BJ (cell line): ENCODE measurements at regions not wholly inside any gene's neighbourhood (a gene's known extent, or its start where the extent isn't known, plus 50 kb on each side); places are given as distances from the start of the nearest gene placed in this dataset.
"Not testable (repeated sequence)": the region's sequence is repeated elsewhere in the genome, so short reads cannot be mapped to it uniquely, and the experiment has no call there.

ENCODE experiments used
- CTCF ChIA-PET: fragments of 350-600 bp; formaldehyde crosslinking; extraction: SDS; loops from one replicate; lab custom pipeline; 2021; ENCODE audit warnings: antibody characterized with exemption, inconsistent platforms; lab: Yijun Ruan, JAX
- POLR2A ChIA-PET: fragments of 300-600 bp; sonication (Branson Sonifier 250); formaldehyde crosslinking; extraction: SDS; loops from one replicate; lab custom pipeline; 2021; ENCODE audit warnings: antibody characterized with exemption; lab: Charles Lee
- DNase-seq: peaks from one replicate; pipeline ENCODE4 v3.0.0-alpha.2; 2011; ENCODE audit warnings: low read depth
- H3K27me3 ChIP-seq: 2 replicates; pipeline ENCODE4 v1.6.0; 2011; ENCODE audit warnings: low read length; ENCODE audit not compliant: control insufficient read depth, insufficient read depth
- H3K36me3 ChIP-seq: 2 replicates; pipeline ENCODE4 v1.5.1; 2011; ENCODE audit warnings: low read length; ENCODE audit not compliant: control insufficient read depth, insufficient read depth
- H3K4me3 ChIP-seq: 2 replicates; pipeline ENCODE4 v1.5.1; 2011; ENCODE audit warnings: low read depth, mild to moderate bottlenecking, control low read depth, low read length
- TF ChIP-seq, protein P1 (sequence below): IDR thresholded peaks from 2 replicates; pipeline ENCODE4 v1.5.1; 2011; ENCODE audit warnings: low read depth, mild to moderate bottlenecking, control low read depth, inconsistent platforms, low read length, moderate library complexity; ENCODE audit not compliant: insufficient read depth

DNA sequence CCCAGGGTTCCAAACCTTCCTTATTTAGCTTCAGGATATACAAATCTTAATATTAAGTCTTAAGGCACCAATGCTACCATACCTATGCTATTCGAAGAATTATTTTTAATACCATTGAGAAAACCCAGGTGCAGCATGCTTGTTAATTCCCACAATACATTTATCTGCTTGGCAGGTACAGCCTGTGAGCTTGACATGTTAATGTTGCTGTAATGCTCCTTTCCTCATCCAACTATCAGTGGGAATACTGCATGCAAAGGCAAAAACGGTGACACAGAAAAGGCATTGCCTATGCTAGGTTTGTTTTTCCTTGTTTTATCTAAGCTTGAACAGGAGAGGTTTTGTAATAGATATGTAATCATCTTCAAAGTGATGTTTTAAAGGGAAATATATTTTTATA, 135.7 kb upstream of the COX7C start:
- ChIA-PET CTCF (no interaction called here), POLR2A (no interaction called here)
- no peak overlapping the region for H3K4me3 ChIP-seq
- no peaks in the 10 kb centered on the region for H3K36me3 ChIP-seq
- no peak for DNase-seq
- no peaks in the 10 kb centered on the region for H3K27me3 ChIP-seq
- TF ChIP-seq, protein P1, sequence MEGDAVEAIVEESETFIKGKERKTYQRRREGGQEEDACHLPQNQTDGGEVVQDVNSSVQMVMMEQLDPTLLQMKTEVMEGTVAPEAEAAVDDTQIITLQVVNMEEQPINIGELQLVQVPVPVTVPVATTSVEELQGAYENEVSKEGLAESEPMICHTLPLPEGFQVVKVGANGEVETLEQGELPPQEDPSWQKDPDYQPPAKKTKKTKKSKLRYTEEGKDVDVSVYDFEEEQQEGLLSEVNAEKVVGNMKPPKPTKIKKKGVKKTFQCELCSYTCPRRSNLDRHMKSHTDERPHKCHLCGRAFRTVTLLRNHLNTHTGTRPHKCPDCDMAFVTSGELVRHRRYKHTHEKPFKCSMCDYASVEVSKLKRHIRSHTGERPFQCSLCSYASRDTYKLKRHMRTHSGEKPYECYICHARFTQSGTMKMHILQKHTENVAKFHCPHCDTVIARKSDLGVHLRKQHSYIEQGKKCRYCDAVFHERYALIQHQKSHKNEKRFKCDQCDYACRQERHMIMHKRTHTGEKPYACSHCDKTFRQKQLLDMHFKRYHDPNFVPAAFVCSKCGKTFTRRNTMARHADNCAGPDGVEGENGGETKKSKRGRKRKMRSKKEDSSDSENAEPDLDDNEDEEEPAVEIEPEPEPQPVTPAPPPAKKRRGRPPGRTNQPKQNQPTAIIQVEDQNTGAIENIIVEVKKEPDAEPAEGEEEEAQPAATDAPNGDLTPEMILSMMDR, result no peak

DNA sequence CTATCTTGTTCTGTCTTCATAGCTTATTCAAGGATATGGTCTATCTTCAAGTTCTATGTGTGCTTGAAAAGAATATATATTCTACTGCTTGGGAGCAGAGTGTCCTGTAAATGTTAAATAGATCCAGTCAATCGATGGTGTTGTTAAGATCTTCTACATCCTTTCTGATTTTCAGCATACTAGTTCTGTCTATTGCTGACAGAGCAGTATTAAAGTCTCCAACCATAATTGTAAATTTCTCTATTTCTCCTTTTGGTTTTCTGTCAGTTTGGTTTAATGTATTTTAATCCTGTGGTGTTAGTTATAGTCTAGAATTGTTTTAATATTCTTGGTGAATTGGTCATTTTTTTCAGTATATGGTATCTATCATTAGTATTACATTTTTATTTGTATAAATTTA, 124.0 kb upstream of the COX7C start:
- no peak for DNase-seq
- H3K4me3 ChIP-seq, result no peak overlapping the region
- H3K27me3 ChIP-seq, result no peaks in the 10 kb centered on the region
- ChIA-PET CTCF (no interaction called here), POLR2A (no interaction called here)
- no peaks in the 10 kb centered on the region for H3K36me3 ChIP-seq
- TF ChIP-seq, protein P1, result no peak

DNA sequence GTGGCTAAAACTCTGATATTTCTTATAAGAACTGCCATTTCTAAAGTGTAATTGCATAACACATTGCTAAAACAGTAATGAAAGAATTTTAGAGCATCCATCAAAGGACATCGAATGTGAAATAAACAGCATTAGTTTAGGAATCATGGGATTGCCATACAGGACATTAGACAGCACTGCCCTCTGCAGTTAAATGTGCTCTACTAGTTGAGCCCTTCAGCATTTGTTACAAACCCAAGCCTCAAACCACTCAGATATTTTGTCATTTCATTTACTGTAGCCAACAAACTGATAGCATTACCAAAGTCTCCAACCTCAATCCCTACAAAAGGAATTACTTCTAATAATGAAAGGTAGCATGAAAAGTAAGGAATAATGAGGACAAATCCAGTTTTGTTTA, 116.8 kb upstream of the COX7C start:
- DNase-seq, result no peak
- no peaks in the 10 kb centered on the region for H3K27me3 ChIP-seq
- CTCF ChIA-PET, result no interaction called here
- TF ChIP-seq, protein P1, result no peak
- H3K4me3 ChIP-seq, result no peak overlapping the region
- H3K36me3 ChIP-seq, result no peaks in the 10 kb centered on the region
- POLR2A ChIA-PET, result no interaction called here

DNA sequence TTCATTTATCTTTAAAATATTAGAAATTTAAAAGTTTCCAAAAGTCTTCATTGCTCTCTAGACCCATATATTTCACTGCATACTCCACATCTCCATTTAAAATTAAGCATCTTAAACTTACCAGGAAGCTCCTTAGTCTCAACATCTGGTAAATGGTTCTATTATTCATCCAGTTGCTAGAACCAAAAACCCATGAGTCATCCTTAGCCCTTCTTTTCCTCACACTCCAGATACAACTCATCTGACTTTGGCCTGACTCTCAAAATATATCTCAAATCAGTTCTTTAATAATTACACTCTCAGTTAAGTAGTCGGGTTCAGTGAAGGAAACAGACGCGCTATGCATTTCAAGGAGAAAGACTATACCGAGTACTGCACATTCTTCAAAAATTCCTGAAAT, 110.2 kb upstream of the COX7C start:
- Histone ChIP-seq H3K36me3 (no peaks in the 10 kb centered on the region), H3K4me3 (no peak overlapping the region), H3K27me3 (no peaks in the 10 kb centered on the region)
- ChIA-PET CTCF (interaction anchor here (0.8 kb wide), 1 partner anchor 12 kb away, joined by 3 read pairs; no protein-coding TSS in a partner anchor), POLR2A (no interaction called here)
- TF ChIP-seq, protein P1, result no peak
- no peak for DNase-seq

DNA sequence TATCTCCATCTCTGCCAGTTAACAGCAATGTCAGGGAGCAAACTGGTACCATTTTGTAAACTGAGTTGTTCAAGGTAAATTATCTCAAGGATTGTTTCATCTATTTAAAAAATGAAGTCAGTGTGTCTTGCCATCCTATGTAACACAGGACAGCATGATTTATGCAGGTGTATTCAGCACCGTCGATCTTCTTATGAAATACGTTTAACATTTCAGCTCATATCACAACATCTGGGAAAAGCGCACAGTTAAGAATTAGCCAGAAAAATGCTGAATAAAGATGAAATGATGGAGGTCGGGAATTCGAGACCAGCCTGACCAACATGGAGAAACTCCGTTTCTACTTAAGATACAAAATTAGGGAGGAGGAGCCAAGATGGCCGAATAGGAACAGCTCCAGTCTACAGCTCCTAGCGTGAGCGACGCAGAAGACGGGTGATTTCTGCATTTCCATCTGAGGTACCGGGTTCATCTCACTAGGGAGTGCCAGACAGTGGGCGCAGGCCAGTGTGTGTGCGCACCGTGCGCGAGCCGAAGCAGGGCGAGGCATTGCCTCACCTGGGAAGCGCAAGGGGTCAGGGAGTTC, 107.3 kb upstream of the COX7C start:
- H3K4me3 ChIP-seq, POLR2A ChIA-PET, CTCF ChIA-PET, DNase-seq, H3K27me3 ChIP-seq, H3K36me3 ChIP-seq: not testable (repeated sequence)

DNA sequence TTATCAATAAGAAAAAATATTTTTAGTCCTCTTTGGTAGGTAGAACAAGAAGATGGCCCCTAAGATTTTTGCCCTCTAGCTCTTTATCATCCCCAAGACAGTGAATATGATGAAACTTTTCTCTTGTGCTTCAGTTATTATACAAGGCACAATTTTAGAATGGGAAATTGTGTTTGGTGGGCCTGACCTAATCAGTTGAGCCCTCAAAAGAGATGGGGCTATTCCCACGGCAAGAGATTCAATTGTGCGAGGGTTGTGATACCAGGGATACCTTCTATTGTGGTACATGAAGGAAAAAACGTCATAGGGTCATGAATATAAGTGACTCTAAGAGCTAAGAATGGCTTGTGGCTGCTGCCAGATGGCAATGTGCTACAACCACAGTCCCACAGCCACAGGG, 94.0 kb upstream of the COX7C start:
- no peak for DNase-seq
- H3K36me3 ChIP-seq, result no peaks in the 10 kb centered on the region
- H3K27me3 ChIP-seq, result no peaks in the 10 kb centered on the region
- TF ChIP-seq, protein P1, result no peak
- H3K4me3 ChIP-seq, result no peak overlapping the region
- CTCF ChIA-PET, result no interaction called here
- POLR2A ChIA-PET, result no interaction called here
